IMR-90 (cell line): ENCODE measurements at regions not wholly inside any gene's neighbourhood (a gene's known extent, or its start where the extent isn't known, plus 50 kb on each side); places are given as distances from the start of the nearest gene placed in this dataset.

ENCODE experiments used
- ATAC-seq: fragments of 200-7000 bp; cut with Tn5 transposase; 2 replicates; pipeline ENCODE4 v1.9.1; 2020; ENCODE audit warnings: low read depth, mild to moderate bottlenecking, moderate library complexity
- BruUV-seq: library from RNA; stranded (reverse); fragments of 400-500 nt; replicated peaks from 2 replicates; lab custom pipeline; 2021; lab: Mats Ljungman, UMichigan
- CTCF ChIA-PET: fragments of 300-600 bp; formaldehyde crosslinking; extraction: SDS; loops from one replicate; lab custom pipeline; 2021; ENCODE audit warnings: antibody characterized with exemption; lab: Yijun Ruan, JAX
- POLR2A ChIA-PET: fragments of 300-600 bp; sonication (Branson Sonifier 250); formaldehyde crosslinking; loops from one replicate; lab custom pipeline; 2022; ENCODE audit warnings: antibody characterized with exemption; ENCODE audit not compliant: unreplicated experiment; lab: Charles Lee
- DNase-seq: peaks from one replicate; pipeline ENCODE4 v3.0.0; 2013
- H2AFZ ChIP-seq: replicated peaks from 2 replicates; pipeline ENCODE3; 2013; ENCODE audit warnings: low read length, mild to moderate bottlenecking; ENCODE audit not compliant: poor library complexity
- H2AK5ac ChIP-seq: 2 replicates; pipeline ENCODE4 v1.6.1; 2013; ENCODE audit warnings: low read depth, low read length, inconsistent platforms
- H2AK9ac ChIP-seq: replicated peaks from 2 replicates; pipeline ENCODE3; 2013; ENCODE audit warnings: mild to moderate bottlenecking, low read depth, low read length, moderate library complexity; ENCODE audit not compliant: poor library complexity
- H2BK120ac ChIP-seq: 2 replicates; pipeline ENCODE4 v1.6.1; 2013; ENCODE audit warnings: low read depth, low read length, inconsistent platforms
- H2BK15ac ChIP-seq: 3 replicates; pipeline ENCODE4 v1.6.1; 2013; ENCODE audit warnings: low read depth, low read length, inconsistent platforms
- H2BK20ac ChIP-seq: 2 replicates; pipeline ENCODE4 v1.6.1; 2013; ENCODE audit warnings: low read depth, mild to moderate bottlenecking, inconsistent platforms, low read length, moderate library complexity
- H2BK5ac ChIP-seq: 2 replicates; pipeline ENCODE4 v1.6.1; 2013; ENCODE audit warnings: mild to moderate bottlenecking, low read depth, low read length, inconsistent platforms; ENCODE audit not compliant: poor library complexity, severe bottlenecking
- H3K14ac ChIP-seq: replicated peaks from 2 replicates; pipeline ENCODE4 v1.6.1; 2013; ENCODE audit warnings: low read depth, low read length, inconsistent platforms
- H3K18ac ChIP-seq: 2 replicates; pipeline ENCODE4 v1.6.1; 2013; ENCODE audit warnings: low read depth, low read length, control low read depth
- H3K23ac ChIP-seq: 2 replicates; pipeline ENCODE4 v1.6.1; 2013; ENCODE audit warnings: low read depth, low read length, inconsistent platforms
- H3K27ac ChIP-seq: 2 replicates; pipeline ENCODE4 v1.5.1; 2013; ENCODE audit warnings: mild to moderate bottlenecking, control low read depth, low read length; ENCODE audit not compliant: insufficient read depth
- H3K27me3 ChIP-seq: 2 replicates; pipeline ENCODE4 v1.6.1; 2013; ENCODE audit warnings: low read length; ENCODE audit not compliant: control insufficient read depth, insufficient read depth
- H3K36me3 ChIP-seq: 2 replicates; pipeline ENCODE4 v1.6.1; 2013; ENCODE audit warnings: low read length, mixed read lengths; ENCODE audit not compliant: control insufficient read depth, insufficient read depth
- H3K4ac ChIP-seq: 2 replicates; pipeline ENCODE4 v1.6.1; 2013; ENCODE audit warnings: low read depth, low read length, inconsistent platforms
- H3K4me1 ChIP-seq: 2 replicates; pipeline ENCODE4 v1.6.1; 2013; ENCODE audit warnings: low read length, mixed read lengths; ENCODE audit not compliant: control insufficient read depth, insufficient read depth
- H3K4me2 ChIP-seq: 2 replicates; pipeline ENCODE4 v1.6.1; 2013; ENCODE audit warnings: low read depth, mild to moderate bottlenecking, control low read depth, low read length, moderate library complexity
- H3K4me3 ChIP-seq: 2 replicates; pipeline ENCODE4 v1.5.1; 2013; ENCODE audit warnings: low read depth, mild to moderate bottlenecking, control low read depth, low read length, moderate library complexity; ENCODE audit not compliant: insufficient read depth
- H3K56ac ChIP-seq: 2 replicates; pipeline ENCODE4 v1.6.1; 2013; ENCODE audit warnings: low read length, inconsistent platforms; ENCODE audit not compliant: insufficient read depth; ENCODE audit errors: extremely low read depth
- H3K79me1 ChIP-seq, 2 experiments: 2 replicates each; pipeline ENCODE4 v1.6.1; 2013; ENCODE audit warnings: low read length in 2 of 2, inconsistent platforms in 1 of 2, low read depth in 1 of 2
- H3K9ac ChIP-seq: 2 replicates; pipeline ENCODE4 v1.6.1; 2013; ENCODE audit warnings: low read depth, low read length, control low read depth
- H3K9me1 ChIP-seq: 2 replicates; pipeline ENCODE4 v1.6.1; 2013; ENCODE audit warnings: low read length, inconsistent platforms; ENCODE audit not compliant: insufficient read depth
- H3K9me3 ChIP-seq: 2 replicates; pipeline ENCODE4 v1.6.1; 2013; ENCODE audit warnings: low read length; ENCODE audit not compliant: control insufficient read depth, insufficient read depth
- H4K20me1 ChIP-seq: 2 replicates; pipeline ENCODE4 v1.6.1; 2013; ENCODE audit warnings: low read length, inconsistent platforms; ENCODE audit not compliant: insufficient read depth
- H4K5ac ChIP-seq: 2 replicates; pipeline ENCODE4 v1.6.1; 2013; ENCODE audit warnings: mild to moderate bottlenecking, low read depth, low read length, control low read depth
- H4K8ac ChIP-seq, 2 experiments: 2 replicates each; pipeline ENCODE4 v1.6.1; 2013; ENCODE audit warnings: low read depth in 2 of 2, low read length in 2 of 2, control low read depth in 1 of 2, inconsistent platforms in 1 of 2
- H4K91ac ChIP-seq: 2 replicates; pipeline ENCODE4 v1.6.1; 2013; ENCODE audit warnings: low read depth, low read length, inconsistent platforms; ENCODE audit not compliant: insufficient read depth
- CHD1 ChIP-seq: IDR thresholded peaks from 2 replicates; pipeline ENCODE4 v1.6.1; 2012; ENCODE audit warnings: low read depth, low read length, improper control_type of control experiment
- MAFK ChIP-seq: IDR thresholded peaks from 2 replicates; pipeline ENCODE4 v1.6.1; 2012; ENCODE audit warnings: low read depth, low read length, improper control_type of control experiment
- MXI1 ChIP-seq: IDR thresholded peaks from 2 replicates; pipeline ENCODE4 v1.6.1; 2012; ENCODE audit warnings: low read depth, mild to moderate bottlenecking, low read length, moderate library complexity, borderline replicate concordance
- WGBS, 2 experiments: methylation state at CpG; one replicate each; pipeline versions ENCODE4 v1.1.5 to v1.1.7; 2013; ENCODE audit warnings: missing lambda C conversion rate in 2 of 2; ENCODE audit not compliant: insufficient read length in 1 of 2; ENCODE audit errors: extremely low coverage in 2 of 2; 5-methylcytosine and 5-hydroxymethylcytosine counted together
- dilution Hi-C: fragments of 300-500 bp; cut with HindIII; formaldehyde crosslinking; loops from one replicate; pipeline ENCODE4 v1.14.3; 2018; ENCODE audit warnings: low sequenced_read_pairs; ENCODE audit not compliant: unreplicated experiment
- in situ Hi-C: fragments of 300-500 bp; cut with MboI; formaldehyde crosslinking; loops from 3 replicates; pipeline ENCODE4 v1.14.3; 2019; ENCODE audit warnings: low sequenced_read_pairs, inconsistent platforms, mixed read lengths
- intact Hi-C: fragments of 100-400 bp; cut with micrococcal nuclease; formaldehyde crosslinking; loops from 2 replicates; pipeline ENCODE4 v1.10.0; 2022

DNA sequence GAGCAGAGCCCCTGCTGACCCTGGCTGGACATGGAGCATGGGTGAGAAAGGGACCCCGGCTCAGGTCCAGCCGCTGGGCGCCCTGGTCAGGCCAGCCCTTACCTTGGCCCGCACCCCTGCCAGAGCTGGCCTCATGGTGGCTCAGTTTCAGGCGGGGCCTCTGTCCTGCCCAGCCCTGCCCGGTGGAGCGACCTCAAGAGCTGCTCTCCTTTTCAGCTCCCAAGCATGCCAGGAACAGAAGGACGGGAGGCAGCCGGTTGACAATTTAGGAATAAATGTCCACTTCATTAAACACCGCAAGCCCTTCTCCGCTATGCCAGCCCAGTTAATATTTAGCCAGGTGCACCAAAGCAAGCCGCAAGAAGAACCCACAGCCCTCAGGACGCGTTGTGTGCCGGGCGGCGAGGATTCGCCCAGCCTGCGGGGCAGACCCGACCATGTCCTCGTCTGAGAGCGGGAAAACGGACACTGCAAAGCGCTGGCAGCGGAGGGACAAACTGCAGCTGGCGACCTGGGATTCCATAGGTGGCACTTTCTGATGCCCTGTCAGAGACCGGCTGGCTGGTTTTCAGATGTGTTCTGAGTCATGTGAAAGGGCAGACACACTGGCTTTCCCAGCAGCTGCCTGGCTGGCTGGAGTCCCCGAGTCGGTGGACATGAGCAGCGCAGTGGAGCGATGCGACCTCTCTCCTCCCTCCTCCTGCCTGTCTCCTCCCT is 221.9 kb downstream of the TTLL2 start:
- H2AK5ac ChIP-seq, result no peak overlapping the region
- no peaks in the 10 kb centered on the region for H3K9me1 ChIP-seq
- in situ Hi-C loops, result no loop called here
- no peak overlapping the region for H3K23ac ChIP-seq
- H3K4me2 ChIP-seq, result no peak overlapping the region
- no peak overlapping the region for H2BK15ac ChIP-seq
- no peak overlapping the region for H3K18ac ChIP-seq
- no peak overlapping the region for H2AK9ac ChIP-seq
- H4K8ac ChIP-seq, result no peak overlapping the region
- no peak overlapping the region for H2BK5ac ChIP-seq
- ChIA-PET POLR2A (no interaction called here), CTCF (no interaction called here)
- WGBS, 2 experiments, result 77% methylated on average over 15 of the region's 32 CpGs; no CpG with 5 or more reads in 1 of the 2 experiments
- no peak overlapping the region for H3K27ac ChIP-seq
- H2AFZ ChIP-seq, result no peak overlapping the region
- BruUV-seq, result no TSS peak
- dilution Hi-C loops, result no loop called here
- no peak overlapping the region for H3K4ac ChIP-seq
- no peaks in the 10 kb centered on the region for H3K4me1 ChIP-seq
- no peak for DNase-seq
- H3K14ac ChIP-seq, result no peak overlapping the region
- H3K56ac ChIP-seq, result no peak overlapping the region
- H3K9ac ChIP-seq, result no peak overlapping the region
- H3K36me3 ChIP-seq, result no peaks in the 10 kb centered on the region
- H2BK120ac ChIP-seq, result no peak overlapping the region
- no peaks in the 10 kb centered on the region for H4K20me1 ChIP-seq
- H3K79me1 ChIP-seq, result no peaks in the 10 kb centered on the region
- no peak overlapping the region for H4K91ac ChIP-seq
- no peak overlapping the region for H4K5ac ChIP-seq
- H3K27me3 ChIP-seq, result no peaks in the 10 kb centered on the region
- ATAC-seq, result no peak
- H2BK20ac ChIP-seq, result no peak overlapping the region
- intact Hi-C loops, result no loop called here
- no peak for TF ChIP-seq CHD1
- no peak for TF ChIP-seq MAFK
- no peak for TF ChIP-seq MXI1
- H3K9me3 ChIP-seq, result peaks cover 37% of the 10 kb centered on the region
- H3K4me3 ChIP-seq, result no peak overlapping the region
